Stimulated activated CD8-positive, alpha-beta memory T cell treated with anti-CD3 and anti-CD28 coated beads, Interleukin-7, amount 100 ng/mL, for 48 hours (primary cell): ENCODE measurements at regions not wholly inside any gene's neighbourhood (a gene's known extent, or its start where the extent isn't known, plus 50 kb on each side); places are given as distances from the start of the nearest gene placed in this dataset.

Experiments used
- DNase-seq, 2 donors: peaks; one replicate each; pipeline ENCODE4 v3.0.0-alpha.2; 2020; ENCODE audit warnings: low read depth in 1 of 2; ENCODE audit errors: extremely low read depth in 1 of 2

DNA sequence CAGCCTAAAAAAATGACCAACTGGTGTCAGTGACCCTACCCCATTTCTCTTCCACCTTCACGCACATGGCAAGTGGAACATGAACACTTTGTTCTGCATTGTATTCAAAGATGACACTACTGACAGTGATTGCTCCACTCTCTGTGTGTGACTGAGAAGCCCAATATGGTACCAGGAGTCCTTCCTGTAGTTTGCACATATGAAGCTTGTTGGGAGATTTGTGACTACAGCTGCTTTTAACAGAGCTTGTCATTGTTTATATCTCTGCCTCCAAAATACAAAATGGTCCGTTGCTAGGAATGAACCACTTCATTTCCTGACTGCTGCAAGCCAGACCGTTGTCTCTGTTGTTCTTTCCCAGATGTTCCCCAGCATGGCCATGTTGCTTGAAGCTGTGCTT, 140.3 kb upstream of the TCF21 start:
- DNase-seq, result no peak

DNA sequence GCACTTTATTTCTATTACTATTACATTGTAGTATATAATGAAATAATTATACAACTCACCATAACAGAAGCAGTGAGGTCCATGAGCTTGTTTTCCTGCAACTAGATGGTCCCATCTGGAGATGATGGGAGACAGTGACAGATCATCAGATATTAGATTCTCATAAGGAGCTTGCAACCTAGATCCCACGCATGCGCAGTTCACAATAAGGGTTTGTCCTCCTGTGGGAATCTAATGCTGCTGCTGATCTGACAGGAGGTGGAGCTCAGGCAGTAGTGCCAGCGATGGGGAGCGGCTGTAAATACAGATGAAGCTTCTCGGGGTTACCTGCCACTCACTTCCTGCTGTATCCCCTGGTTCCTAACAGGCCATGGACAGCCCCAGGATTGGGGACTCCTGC, 139.5 kb upstream of the TCF21 start:
- no peak for DNase-seq

DNA sequence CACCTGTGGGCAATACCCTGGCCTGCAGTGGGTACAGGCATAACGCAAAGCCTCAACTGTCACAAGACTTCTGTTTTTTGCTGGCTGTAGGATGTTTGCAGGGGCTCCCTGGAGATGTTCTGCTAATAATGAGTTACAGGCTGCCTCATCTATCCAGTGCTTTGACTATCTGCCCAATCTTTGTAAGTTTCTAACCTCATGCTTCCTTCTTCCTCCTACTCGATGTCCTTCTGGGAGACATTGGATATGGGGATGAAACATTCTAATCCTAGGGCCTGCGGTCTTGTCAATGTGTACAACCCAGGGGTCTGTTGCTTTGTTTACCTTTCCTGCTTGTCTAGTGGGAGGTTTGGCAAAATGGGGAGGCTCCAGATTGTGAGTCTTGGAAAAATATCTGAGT, 136.8 kb upstream of the TCF21 start:
- DNase-seq, result no peak

DNA sequence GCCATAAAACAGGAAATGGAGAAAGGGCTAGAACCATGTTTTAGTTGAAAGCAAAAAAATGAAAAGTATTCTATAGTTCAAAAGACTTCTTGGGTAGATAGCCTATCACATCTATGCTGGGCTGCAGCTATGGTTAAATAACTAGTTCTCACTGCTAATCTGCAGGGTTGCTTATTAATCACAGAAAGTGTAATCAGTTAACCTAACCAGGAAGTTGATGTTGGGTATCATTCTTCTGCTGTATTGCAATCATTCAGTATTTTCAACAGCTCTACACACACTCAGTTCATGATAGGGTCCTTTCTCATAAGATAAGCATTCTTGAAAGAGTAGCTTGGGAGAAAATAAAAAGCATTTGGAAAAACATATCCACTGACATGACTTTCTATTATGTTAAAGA, 135.2 kb upstream of the TCF21 start:
- no peak for DNase-seq

DNA sequence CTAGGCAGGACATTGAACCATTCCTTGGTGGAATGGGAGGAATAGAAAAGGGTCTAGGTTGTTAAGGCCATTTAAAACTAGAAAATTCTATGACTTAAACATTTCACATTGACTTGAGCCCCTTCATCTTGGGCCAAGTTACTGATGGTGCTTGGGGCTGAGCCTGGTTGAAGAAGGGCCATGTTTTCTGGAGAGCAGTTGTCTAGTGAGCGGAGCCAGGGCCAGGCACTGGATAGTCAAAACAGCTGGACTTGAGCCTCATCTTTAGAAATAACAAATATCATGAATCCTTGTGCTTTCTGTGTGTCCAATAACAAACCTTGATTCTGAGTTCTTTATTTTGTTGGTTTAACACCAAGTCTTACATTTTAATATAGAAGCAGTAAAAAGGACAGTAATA, 134.6 kb upstream of the TCF21 start:
- DNase-seq, result no peak

DNA sequence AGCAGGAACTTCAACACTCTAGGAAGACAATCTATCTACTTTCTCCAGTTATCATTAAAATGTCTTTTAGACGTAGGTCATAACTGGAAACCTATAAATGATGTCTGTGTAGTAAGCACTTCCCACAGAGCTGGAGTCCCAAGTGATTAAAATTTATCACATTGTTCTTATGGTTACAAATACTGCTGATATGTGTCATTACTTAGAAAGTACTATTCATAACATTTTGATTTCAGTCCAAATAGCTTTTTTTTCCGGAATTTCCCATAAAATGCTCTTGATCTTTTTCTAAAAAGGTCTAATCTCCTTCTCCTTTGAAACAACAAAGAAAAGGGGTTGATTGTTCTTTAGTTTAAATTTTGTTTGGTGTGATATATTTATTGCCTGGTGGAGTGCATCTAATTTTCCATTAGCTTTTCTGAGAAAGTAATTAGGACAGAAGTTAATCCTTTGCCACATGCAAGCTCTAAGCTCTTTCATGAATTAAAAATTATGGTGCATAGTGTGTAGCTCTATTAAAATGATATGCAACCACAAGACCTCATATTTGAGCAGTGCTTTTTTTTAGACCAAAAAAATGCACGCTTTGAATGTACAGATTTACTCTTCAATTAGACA, 132.7 kb upstream of the TCF21 start:
- DNase-seq, result no peak

DNA sequence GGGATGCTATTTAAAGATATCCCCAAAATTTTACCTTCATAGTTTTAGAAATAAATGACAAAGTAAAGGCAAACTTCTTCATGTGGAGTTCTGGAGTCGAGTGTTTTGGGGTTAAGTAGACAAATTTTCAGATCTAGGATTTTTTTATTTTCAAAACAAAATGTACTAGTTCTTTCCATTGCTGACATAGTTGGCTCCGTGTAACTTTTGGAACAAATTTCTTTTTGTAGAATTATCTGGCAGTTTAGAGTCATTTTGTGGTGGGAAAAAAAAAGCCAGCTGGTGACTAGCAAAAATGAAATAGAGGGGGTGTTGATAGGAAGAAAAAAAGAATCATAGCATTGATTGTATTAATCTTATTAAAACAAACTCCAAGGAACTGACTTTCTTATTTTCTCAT, 131.6 kb upstream of the TCF21 start:
- no peak for DNase-seq

DNA sequence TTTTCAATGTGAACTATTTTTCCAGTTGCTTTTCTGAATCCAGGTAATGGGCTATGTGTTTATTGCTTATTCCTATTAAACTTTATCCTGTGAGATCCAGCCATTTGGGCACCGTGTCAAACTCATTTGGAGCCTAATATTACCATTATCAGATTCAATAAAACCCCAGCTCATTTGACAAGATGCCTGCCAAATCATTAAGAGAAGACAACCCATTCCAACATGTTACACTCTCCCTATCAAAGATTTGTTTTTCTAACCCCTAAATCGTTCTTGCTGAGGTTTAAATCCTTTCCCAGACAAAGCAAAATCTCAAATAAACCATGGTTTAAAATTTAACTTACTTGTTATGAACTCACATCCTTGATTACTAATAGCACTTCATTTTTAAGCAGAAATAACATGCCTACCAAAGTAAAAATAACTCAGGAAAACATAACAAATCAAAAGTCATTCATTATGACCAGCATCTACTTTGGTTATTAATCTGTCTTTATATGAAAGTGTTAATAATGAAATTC, 130.0 kb upstream of the TCF21 start:
- DNase-seq, result no peak

DNA sequence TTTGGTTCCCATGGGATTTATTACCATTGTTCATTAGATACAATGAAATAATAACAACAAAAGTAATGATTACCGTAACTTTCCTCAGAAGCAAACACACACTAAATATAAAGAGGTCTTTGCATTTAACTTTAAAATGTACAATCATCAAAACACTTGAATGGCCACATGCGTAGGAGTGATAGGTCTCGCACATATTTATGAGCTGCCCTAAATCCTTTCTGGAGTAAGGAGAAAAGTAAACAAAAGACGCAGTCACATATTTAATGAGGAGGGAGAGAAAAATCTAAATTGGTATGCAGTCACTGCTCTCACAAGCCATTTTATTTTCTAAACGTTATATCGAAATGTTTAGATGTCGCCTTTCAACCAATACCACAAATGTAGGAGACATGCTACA, 129.4 kb upstream of the TCF21 start:
- DNase-seq, result no peak

DNA sequence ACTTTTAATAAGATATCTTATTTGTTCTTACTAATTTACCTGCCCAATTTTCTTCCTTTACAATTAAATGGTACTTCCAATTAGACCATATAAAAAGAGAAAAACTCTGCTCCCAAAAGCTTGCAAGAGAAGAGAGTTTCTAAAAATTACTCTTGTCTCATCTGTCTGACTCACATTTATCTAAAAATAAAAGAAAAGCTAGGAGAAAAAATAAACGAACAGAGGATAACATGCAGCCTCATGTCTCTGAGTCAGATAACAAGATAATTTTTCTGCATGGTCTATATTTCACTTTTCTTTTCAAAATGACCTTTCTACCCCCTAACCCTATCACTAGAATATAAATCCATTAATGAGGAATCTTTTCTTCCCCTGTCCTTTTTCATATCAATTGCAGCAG, 127.2 kb upstream of the TCF21 start:
- no peak for DNase-seq

DNA sequence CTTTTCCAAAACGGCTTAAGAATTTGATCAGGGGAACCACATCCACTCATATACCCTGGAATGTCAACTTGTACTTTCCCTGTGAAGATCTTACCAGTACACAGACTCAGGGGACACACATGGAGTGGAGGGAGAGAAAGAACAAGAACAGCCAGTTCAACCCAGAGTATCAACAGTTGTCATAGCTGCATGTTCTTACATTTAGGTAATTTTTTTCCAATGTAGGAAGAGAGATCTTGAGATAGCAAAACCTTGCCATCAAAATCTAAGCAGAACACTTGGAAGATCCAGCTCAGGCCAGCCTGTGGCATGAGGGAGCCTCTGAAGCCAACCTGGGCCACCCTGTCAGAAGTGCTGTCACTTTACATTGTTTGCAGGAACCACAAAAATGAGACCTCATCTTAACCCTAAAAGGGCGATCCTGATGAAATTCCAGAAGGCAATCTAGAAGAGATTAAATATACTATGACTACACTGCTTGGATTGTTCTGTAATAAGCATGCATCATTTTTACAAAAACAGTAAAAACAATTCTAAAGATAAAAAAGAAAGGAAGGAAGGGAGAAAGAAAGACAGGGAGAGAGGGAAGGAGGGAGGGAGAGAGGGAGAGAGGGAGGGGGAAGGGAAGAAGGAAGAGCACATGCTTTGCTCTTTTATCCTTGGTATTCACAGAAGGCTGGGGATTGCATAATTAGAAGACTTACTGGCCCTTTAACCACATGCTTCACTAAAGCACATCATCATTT, 124.7 kb upstream of the TCF21 start:
- DNase-seq, result no peak

DNA sequence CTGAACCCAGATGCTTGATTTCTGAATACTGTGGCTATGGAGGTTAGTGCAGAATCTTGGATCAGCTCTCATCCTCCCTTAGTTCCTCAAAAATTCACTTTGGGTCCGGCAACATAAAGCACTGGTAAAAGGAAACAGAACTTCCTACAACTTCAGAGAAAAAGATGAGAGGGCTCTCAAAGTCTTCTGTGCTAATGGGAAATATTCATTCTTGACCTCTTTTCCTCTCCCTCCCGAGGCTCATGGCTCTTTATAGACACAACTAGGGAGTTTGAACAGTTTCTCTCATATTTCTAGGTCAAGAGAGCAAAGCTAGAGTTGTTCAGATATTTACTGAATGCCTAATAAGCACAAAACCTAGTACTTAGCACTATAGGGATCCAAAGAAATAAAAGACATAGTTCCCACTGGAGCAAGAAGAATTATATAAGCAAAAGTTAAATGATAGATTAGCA, 124.1 kb upstream of the TCF21 start:
- DNase-seq, result no peak

DNA sequence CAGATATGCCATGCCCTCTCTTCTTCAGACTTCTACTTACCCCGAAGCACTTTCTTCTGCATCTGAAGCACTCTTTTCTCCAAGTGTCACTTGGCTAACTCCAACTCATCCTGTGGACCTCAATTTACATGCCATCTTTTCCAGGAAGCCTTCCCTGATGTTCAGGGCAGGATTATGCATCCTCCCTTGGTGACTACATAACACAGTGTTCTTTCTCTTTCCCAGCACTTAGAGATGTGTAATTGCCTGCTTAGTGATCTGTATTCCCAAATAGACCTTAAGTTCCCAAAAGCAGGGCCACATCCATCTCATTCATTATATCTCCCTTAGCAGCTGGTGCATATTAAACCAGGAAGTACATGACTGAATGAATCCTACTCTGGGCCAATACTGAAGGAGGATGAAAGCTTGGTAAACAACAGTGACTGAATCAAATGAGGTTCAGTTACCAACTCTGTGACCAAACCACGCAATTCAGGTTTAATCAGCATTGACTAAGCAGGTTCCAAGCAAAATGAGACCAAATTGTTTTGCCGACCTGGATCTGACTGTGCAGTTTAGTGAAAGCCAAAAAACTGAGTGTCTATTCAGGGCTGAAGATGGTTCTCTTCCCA, 121.4 kb upstream of the TCF21 start:
- DNase-seq, result no peak

DNA sequence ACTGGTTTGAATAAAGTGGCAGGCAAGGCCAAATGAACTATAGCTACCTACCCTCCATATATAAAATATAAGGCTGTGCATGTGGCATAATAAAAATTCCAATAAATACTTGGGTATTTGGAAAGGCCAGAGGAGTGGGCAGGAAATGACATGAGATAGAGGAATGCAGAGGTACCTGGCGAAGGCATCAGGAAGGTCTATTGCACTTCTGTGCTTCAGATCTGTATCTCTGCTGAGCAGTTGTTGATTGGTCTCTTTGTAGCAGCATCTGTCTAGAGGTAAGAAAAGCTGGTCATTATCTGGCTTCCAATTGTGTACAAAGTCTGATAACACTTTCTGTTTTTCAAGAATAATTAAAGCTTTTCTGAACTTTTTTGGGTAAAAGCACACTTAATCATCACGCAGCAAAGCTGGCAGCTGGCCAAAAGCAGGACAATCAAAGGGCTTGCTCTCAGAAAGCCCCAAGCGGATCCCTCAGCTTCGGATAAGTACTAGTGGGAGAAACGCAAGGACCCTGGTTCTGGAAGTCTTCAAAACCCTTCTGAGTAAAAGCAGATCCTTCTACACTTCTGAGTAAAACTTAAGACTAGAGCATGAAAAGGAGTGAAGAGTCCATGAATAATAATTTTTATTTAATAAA, 120.1 kb upstream of the TCF21 start:
- DNase-seq, result no peak

DNA sequence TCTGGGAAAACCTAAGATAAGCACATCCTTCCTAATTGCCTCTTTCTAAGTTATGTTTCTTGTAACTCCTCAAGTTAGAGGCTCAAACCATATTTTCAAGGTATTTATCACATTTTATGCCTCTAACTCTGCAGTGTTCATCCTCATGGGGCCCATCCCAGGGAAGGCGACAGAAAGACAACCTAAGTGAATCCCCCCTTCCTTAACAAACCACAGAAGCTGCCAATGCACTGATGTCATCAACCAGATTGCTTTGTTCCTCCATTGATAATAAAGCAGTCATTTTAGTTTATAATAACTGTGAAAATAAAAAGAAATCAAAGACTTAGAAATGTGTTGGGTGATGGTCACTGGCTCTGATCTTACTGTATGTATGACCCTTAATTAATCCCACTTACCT, 119.5 kb upstream of the TCF21 start:
- no peak for DNase-seq

DNA sequence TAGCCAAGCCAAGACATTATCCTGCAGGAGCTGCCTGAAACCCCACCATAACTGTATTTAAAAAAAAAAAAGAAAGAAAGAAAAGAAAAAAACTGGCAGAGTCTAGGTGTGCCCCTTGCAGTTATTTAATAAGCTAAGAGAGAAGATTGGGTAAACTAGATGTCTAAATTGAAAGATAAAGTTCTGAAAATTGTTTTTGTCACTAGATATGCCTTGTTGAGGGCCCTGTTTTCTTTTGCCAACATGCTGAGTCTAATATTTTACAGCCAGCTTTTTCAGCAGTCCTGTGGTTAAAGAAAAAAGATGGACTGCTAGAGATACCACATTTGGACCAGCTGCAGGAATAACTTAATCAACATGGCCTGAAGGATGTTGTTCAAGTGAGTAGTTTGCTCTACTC, 116.3 kb upstream of the TCF21 start:
- no peak for DNase-seq

DNA sequence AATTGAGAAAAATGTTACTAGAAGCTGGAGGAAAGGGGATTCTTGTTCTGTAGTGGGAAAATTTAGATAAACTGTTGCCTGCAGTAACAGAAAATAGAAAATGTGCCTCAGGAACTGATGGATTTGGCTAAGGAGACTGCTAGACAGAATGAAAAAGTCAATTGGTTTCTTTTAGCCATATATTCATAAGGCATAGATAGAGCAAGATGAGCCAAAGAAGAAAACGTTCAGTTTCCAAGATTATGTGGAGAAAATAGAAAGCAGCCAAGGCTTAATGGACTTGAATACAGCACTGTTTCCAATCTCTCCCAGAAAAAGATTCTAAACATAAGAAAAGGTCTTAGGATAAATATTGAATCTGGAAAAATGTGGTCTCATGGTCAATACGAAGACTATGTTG, 115.1 kb upstream of the TCF21 start:
- no peak for DNase-seq

DNA sequence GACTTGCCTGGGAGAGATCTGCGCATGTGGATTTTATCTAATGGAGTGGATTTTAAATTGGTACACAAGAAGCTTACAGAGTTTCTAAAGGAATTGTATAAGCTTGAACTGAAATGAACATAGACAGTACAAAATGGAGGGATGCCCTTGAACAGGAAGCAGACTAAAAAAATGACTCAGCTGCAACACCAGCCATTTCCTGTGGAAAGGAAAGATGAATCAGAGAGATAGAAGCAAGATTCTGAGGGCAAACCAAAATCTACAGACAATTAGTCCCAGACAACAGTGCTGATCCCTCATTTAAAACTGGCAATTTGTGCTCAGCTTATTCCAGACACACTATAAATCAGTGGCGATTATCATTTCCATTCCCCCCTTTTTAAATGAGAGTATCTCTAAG, 114.6 kb upstream of the TCF21 start:
- DNase-seq, result no peak

DNA sequence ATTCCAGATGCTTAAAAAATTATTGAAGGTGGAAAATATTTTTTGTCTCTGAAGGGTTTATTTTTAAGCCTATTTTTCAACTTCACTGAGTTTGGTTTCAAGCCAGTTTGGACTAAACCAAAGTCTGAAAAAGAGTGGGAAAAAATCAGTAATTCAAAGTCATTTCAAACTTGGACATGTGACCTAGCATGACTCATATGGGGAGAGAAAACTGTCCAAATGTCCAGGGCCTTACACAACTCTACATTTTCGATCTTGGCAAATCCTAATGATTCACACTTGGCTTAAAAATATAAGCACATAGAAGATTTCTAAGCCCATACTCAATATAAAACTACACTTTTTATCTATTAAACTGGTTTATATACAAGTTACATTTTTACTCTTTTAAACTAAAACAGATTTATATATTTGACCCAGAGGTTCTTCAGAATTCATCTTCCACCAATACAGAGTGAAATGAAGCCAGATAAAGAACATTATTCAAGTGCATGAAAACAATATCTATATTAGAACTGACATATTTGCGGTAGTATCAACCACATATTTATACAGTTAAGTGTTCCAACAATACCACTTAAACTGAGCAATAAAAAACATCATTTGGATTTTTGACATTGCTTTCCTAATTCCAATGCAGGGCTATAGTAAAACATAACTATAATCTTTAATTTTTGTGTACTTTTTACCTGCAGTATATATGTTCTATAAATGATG, 110.3 kb upstream of the TCF21 start:
- DNase-seq, result no peak

DNA sequence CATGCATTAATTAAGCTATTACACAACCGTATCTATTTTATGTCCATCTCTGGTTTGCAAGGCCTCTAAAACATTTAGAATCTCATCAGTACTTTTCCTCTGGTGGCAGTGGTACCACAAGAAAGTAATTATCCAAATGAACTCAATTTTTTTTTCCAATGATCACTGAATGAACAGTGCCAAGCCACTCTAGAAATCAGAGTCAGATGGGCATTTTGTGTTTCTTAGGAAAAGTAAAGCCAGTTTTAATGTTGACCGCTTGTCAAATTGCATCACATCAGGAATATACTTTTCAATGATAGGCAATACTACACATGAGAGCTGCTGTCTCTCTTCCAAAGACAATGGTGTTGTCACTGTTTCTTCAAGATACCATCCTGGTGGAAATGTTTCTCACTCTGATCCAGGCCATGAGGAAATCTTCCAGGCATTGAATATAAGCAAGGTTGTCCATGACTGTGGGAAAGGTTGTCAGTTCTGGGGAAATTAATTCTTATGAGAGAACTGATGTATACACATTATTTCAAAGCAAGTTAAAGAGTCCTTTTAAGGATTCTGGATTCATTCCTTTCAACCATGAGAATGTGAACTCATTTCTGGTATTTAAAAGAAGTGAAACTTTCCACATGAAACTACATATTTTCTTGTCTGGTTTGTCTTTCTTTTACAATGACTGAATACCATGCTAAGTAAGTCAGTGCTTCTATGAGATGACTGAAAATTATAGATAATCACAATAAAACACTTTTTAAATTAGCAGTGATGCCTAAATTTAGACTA, 108.8 kb upstream of the TCF21 start:
- no peak for DNase-seq
